H1 (cell line): ENCODE measurements at regions not wholly inside any gene's neighbourhood (a gene's known extent, or its start where the extent isn't known, plus 50 kb on each side); places are given as distances from the start of the nearest gene placed in this dataset.

Source experiments
- CTCF ChIA-PET: fragments of 300-600 bp; sonication (Branson Sonifier 250); formaldehyde crosslinking; loops from one replicate; lab custom pipeline; 2021; ENCODE audit not compliant: partially characterized antibody; lab: Charles Lee
- POLR2A ChIA-PET: fragments of 300-600 bp; sonication (Branson Sonifier 250); formaldehyde crosslinking; loops from one replicate; lab custom pipeline; 2021; ENCODE audit warnings: inconsistent platforms; ENCODE audit not compliant: partially characterized antibody; lab: Charles Lee
- DNase-seq, 2 experiments: peaks; one replicate each; pipeline versions ENCODE4 v3.0.0 to v3.0.0-alpha.2; 2010 to 2022; ENCODE audit warnings: low spot score in 2 of 2, low read depth in 1 of 2, mixed read lengths in 1 of 2
- FAIRE-seq: peaks from 2 replicates; lab custom pipeline; 2011; peaks lifted over from hg19 to GRCh38; lab: Jason Lieb, UNC
- H2AFZ ChIP-seq: 2 replicates; pipeline ENCODE4 v1.8.1; 2012; ENCODE audit warnings: low read length, inconsistent platforms
- H2AK5ac ChIP-seq: 2 replicates; pipeline ENCODE4 v1.6.1; 2013; ENCODE audit warnings: low read depth, low read length
- H2BK120ac ChIP-seq: replicated peaks from 2 replicates; pipeline ENCODE3; 2013; ENCODE audit warnings: low read depth, low read length, inconsistent platforms
- H2BK12ac ChIP-seq: 2 replicates; pipeline ENCODE4 v1.6.1; 2013; ENCODE audit warnings: low read depth, low read length
- H2BK15ac ChIP-seq: 2 replicates; pipeline ENCODE4 v1.6.1; 2013; ENCODE audit warnings: low read length
- H2BK20ac ChIP-seq: 2 replicates; pipeline ENCODE4 v1.6.1; 2013; ENCODE audit warnings: low read length
- H2BK5ac ChIP-seq: 2 replicates; pipeline ENCODE4 v1.6.1; 2013; ENCODE audit warnings: low read depth, low read length
- H3K14ac ChIP-seq: 2 replicates; pipeline ENCODE4 v1.6.1; 2013; ENCODE audit warnings: inconsistent platforms; ENCODE audit not compliant: insufficient read length
- H3K18ac ChIP-seq: 2 replicates; pipeline ENCODE4 v1.6.1; 2013; ENCODE audit warnings: low read length; ENCODE audit errors: extremely low read depth
- H3K23ac ChIP-seq: 2 replicates; pipeline ENCODE4 v1.6.1; 2013; ENCODE audit warnings: inconsistent platforms; ENCODE audit not compliant: insufficient read length
- H3K23me2 ChIP-seq: 2 replicates; pipeline ENCODE4 v1.6.1; 2013; ENCODE audit warnings: low read depth, low read length
- H3K27ac ChIP-seq: 2 replicates; pipeline ENCODE4 v1.6.1; 2011; ENCODE audit warnings: low read depth, low read length, inconsistent platforms
- H3K27me3 ChIP-seq, 4 experiments: replicated peaks in 1 of 4; 1 replicate in 1 of 4; 2 replicates in 3 of 4; pipeline versions ENCODE4 v1.6.1 to v1.8.1; 2011 to 2013; ENCODE audit warnings: low read length in 3 of 4, mild to moderate bottlenecking in 3 of 4, inconsistent platforms in 2 of 4, mixed read lengths in 2 of 4, moderate library complexity in 1 of 4; ENCODE audit not compliant: control insufficient read depth in 3 of 4, insufficient read depth in 3 of 4; ENCODE audit errors: extremely low read depth in 1 of 4
- H3K36me3 ChIP-seq, 4 experiments: 2 replicates each; pipeline versions ENCODE4 v1.6.1 to v1.8.1; 2011 to 2013; ENCODE audit warnings: mild to moderate bottlenecking in 4 of 4, low read length in 3 of 4, moderate library complexity in 2 of 4, control low read depth in 1 of 4, inconsistent platforms in 1 of 4; ENCODE audit not compliant: insufficient read depth in 4 of 4, control insufficient read depth in 2 of 4
- H3K4ac ChIP-seq: replicated peaks from 2 replicates; pipeline ENCODE3; 2013; ENCODE audit warnings: low read length, low read depth, mixed read lengths, inconsistent platforms; ENCODE audit not compliant: insufficient read length
- H3K4me1 ChIP-seq, 4 experiments: replicated peaks in 1 of 4; 1 replicate in 1 of 4; 2 replicates in 3 of 4; pipeline versions ENCODE4 v1.6.1 to v1.8.1; 2011 to 2013; ENCODE audit warnings: low read length in 3 of 4, inconsistent platforms in 2 of 4, mixed read lengths in 1 of 4; ENCODE audit not compliant: insufficient read depth in 4 of 4, control insufficient read depth in 3 of 4
- H3K4me2 ChIP-seq, 2 experiments: 2 replicates each; pipeline versions ENCODE4 v1.6.1 to v1.8.1; 2011 to 2013; ENCODE audit warnings: low read depth in 2 of 2, low read length in 2 of 2, control low read depth in 1 of 2, inconsistent platforms in 1 of 2, mild to moderate bottlenecking in 1 of 2; ENCODE audit not compliant: insufficient read depth in 1 of 2
- H3K4me3 ChIP-seq, 4 experiments: fragments of 200-600, 300-600 bp in 1 of 4; sonication (generic), shearing (Covaris generic), sonication (Bioruptor Twin) in 1 of 4; 2 replicates each; pipeline versions ENCODE4 v1.5.1 to v1.8.1; 2011 to 2016; ENCODE audit warnings: low read length in 4 of 4, low read depth in 3 of 4, control low read depth in 2 of 4, inconsistent platforms in 2 of 4, mild to moderate bottlenecking in 2 of 4, mixed read lengths in 1 of 4, moderate library complexity in 1 of 4; ENCODE audit not compliant: insufficient read depth in 2 of 4; ENCODE audit errors: extremely low read depth in 1 of 4
- H3K56ac ChIP-seq: replicated peaks from 2 replicates; pipeline ENCODE3; 2013; ENCODE audit warnings: low read depth, mild to moderate bottlenecking, mixed read lengths, low read length, inconsistent platforms; ENCODE audit not compliant: insufficient read length
- H3K79me1 ChIP-seq: 2 replicates; pipeline ENCODE4 v1.6.1; 2013; ENCODE audit warnings: low read depth, low read length, control low read depth
- H3K79me2 ChIP-seq, 2 experiments: 2 replicates each; pipeline versions ENCODE4 v1.6.1 to v1.8.1; 2012 to 2013; ENCODE audit warnings: low read length in 2 of 2, mild to moderate bottlenecking in 2 of 2, inconsistent platforms in 1 of 2; ENCODE audit not compliant: insufficient read depth in 2 of 2, control insufficient read depth in 1 of 2
- H3K9ac ChIP-seq, 4 experiments: replicated peaks in 1 of 4; 1 replicate in 1 of 4; 2 replicates in 3 of 4; pipeline versions ENCODE4 v1.6.1 to v1.8.1; 2011 to 2013; ENCODE audit warnings: low read depth in 3 of 4, low read length in 3 of 4, control low read depth in 2 of 4, mild to moderate bottlenecking in 2 of 4, moderate library complexity in 2 of 4, inconsistent platforms in 1 of 4; ENCODE audit errors: extremely low read depth in 1 of 4
- H3K9me3 ChIP-seq, 2 experiments: 2 replicates each; pipeline versions ENCODE4 v1.6.1 to v1.8.1; 2012 to 2013; ENCODE audit warnings: mild to moderate bottlenecking in 2 of 2, moderate library complexity in 2 of 2, control low read depth in 1 of 2, inconsistent platforms in 1 of 2, low read depth in 1 of 2, low read length in 1 of 2, mixed read lengths in 1 of 2; ENCODE audit not compliant: insufficient read depth in 2 of 2
- H4K20me1 ChIP-seq, 2 experiments: replicated peaks in 1 of 2; 2 replicates each; pipeline versions ENCODE3 to v1.8.1; 2011 to 2013; ENCODE audit warnings: inconsistent platforms in 2 of 2, low read length in 2 of 2, mild to moderate bottlenecking in 1 of 2; ENCODE audit not compliant: insufficient read depth in 2 of 2, control insufficient read depth in 1 of 2
- H4K5ac ChIP-seq: 2 replicates; pipeline ENCODE4 v1.6.1; 2013; ENCODE audit warnings: low read length, low read depth, mixed read lengths, inconsistent platforms; ENCODE audit not compliant: insufficient read length
- H4K8ac ChIP-seq: 2 replicates; pipeline ENCODE4 v1.8.0; 2013; ENCODE audit warnings: mild to moderate bottlenecking, moderate library complexity, low read length, inconsistent platforms; ENCODE audit not compliant: insufficient read depth; ENCODE audit errors: extremely low read depth
- H4K91ac ChIP-seq: replicated peaks from 2 replicates; pipeline ENCODE3; 2013; ENCODE audit warnings: low read length, mixed read lengths, inconsistent platforms; ENCODE audit not compliant: insufficient read length
- ATF2 ChIP-seq: IDR thresholded peaks from 2 replicates; pipeline ENCODE4 v1.6.1; 2012; ENCODE audit warnings: low read length, inconsistent platforms
- BRCA1 ChIP-seq: IDR thresholded peaks from 2 replicates; pipeline ENCODE4 v1.6.1; 2012; ENCODE audit warnings: low read depth, low read length, improper control_type of control experiment
- CREB1 ChIP-seq: IDR thresholded peaks from 2 replicates; pipeline ENCODE4 v1.6.1; 2012; ENCODE audit warnings: inconsistent platforms
- FOSL1 ChIP-seq: IDR thresholded peaks from 2 replicates; pipeline ENCODE4 v1.6.1; 2011; ENCODE audit warnings: mild to moderate bottlenecking, low read depth, low read length, moderate library complexity; ENCODE audit not compliant: insufficient read depth
- GTF2F1 ChIP-seq: IDR thresholded peaks from 2 replicates; pipeline ENCODE4 v1.6.1; 2012; ENCODE audit warnings: low read depth, low read length, improper control_type of control experiment, borderline replicate concordance
- JUN ChIP-seq: IDR thresholded peaks from 2 replicates; pipeline ENCODE4 v1.6.1; 2011; ENCODE audit warnings: low read depth, mild to moderate bottlenecking, improper control_type of control experiment, low read length
- NRF1 ChIP-seq: IDR thresholded peaks from 2 replicates; pipeline ENCODE4 v1.6.1; 2011; ENCODE audit warnings: mild to moderate bottlenecking, low read depth, low read length, improper control_type of control experiment
- POU5F1 ChIP-seq: IDR thresholded peaks from 2 replicates; pipeline ENCODE4 v1.6.1; 2011; ENCODE audit warnings: low read depth, mild to moderate bottlenecking, low read length, moderate library complexity
- RNF2 ChIP-seq: fragments of 200-900, 300-1000 bp; sonication (generic); IDR thresholded peaks from 2 replicates; pipeline ENCODE4 v1.7.1; 2016; ENCODE audit warnings: borderline replicate concordance, low read depth, mild to moderate bottlenecking, antibody characterized with exemption, low read length; ENCODE audit not compliant: poor library complexity, severe bottlenecking; ENCODE audit errors: missing control alignments
- RXRA ChIP-seq: IDR thresholded peaks from 2 replicates; pipeline ENCODE4 v1.6.1; 2011; ENCODE audit warnings: low read depth, mild to moderate bottlenecking, low read length, moderate library complexity; ENCODE audit not compliant: insufficient read depth
- SIX5 ChIP-seq: IDR thresholded peaks from 2 replicates; pipeline ENCODE4 v1.6.1; 2011; ENCODE audit warnings: mild to moderate bottlenecking, low read depth, low read length
- SP1 ChIP-seq: IDR thresholded peaks from 2 replicates; pipeline ENCODE4 v1.6.1; 2011; ENCODE audit warnings: low read depth, low read length
- TAF1 ChIP-seq: IDR thresholded peaks from 2 replicates; pipeline ENCODE4 v1.6.1; 2011; ENCODE audit warnings: mild to moderate bottlenecking, low read depth, low read length
- YY1 ChIP-seq: IDR thresholded peaks from 2 replicates; pipeline ENCODE4 v1.6.1; 2011; ENCODE audit warnings: low read depth, mild to moderate bottlenecking, low read length
- WGBS, 2 experiments: shearing (Covaris generic) in 1 of 2; methylation state at CpG; one replicate each; pipeline versions ENCODE4 v1.1.6 to v1.1.7; 2013 to 2015; ENCODE audit warnings: low lambda C conversion rate in 2 of 2, mixed read lengths in 2 of 2, inconsistent platforms in 1 of 2, low coverage in 1 of 2, missing lambda C conversion rate in 1 of 2; ENCODE audit not compliant: insufficient replicate concordance in 2 of 2, insufficient coverage in 1 of 2, insufficient read length in 1 of 2; ENCODE audit errors: extremely low coverage in 1 of 2, missing lambda C conversion rate in 1 of 2; 5-methylcytosine and 5-hydroxymethylcytosine counted together

- Histone ChIP-seq H2BK15ac (no peak overlapping the region), H3K27ac (no peak overlapping the region), H3K79me1 (no peaks in the 10 kb centered on the region), H3K4me2 (no peak overlapping the region), H3K23me2 (no peaks in the 10 kb centered on the region), H4K8ac (no peak overlapping the region), H3K4ac (no peak overlapping the region), H3K9me3 (no peaks in the 10 kb centered on the region), H3K23ac (no peak overlapping the region), H2BK12ac (no peak overlapping the region), H3K56ac (no peak overlapping the region), H2BK120ac (no peak overlapping the region), H2AK5ac (no peak overlapping the region), H4K91ac (no peak overlapping the region), H3K14ac (no peak overlapping the region), H3K27me3 (peaks cover 0 to 2% (median 0%) of the 10 kb centered on the region in 4 experiments; a peak in 1 of 7 replicates), H3K79me2 (no peaks in the 10 kb centered on the region), H2AFZ (no peak overlapping the region), H3K36me3 (no peaks in the 10 kb centered on the region), H3K9ac (no peak overlapping the region), H3K4me1 (no peaks in the 10 kb centered on the region), H3K4me3 (no peak overlapping the region), H3K18ac (no peak overlapping the region), H4K5ac (no peak overlapping the region), H4K20me1 (no peaks in the 10 kb centered on the region), H2BK20ac (no peak overlapping the region), H2BK5ac (no peak overlapping the region)
- 89% methylated on average over 2 of the region's 2 CpGs; no CpG with 5 or more reads in 1 of the 2 experiments for WGBS, 2 experiments
- ChIA-PET CTCF (no interaction called here), POLR2A (interaction anchor here (0.7 to 1.6 kb wide), 3 partner anchors 14 to 141 kb away, joined by 3 to 5 read pairs (median 4); partner anchors contain the start of gene MED13L)
- DNase-seq (no peak), FAIRE-seq (no peak)
- TF ChIP-seq NRF1 (no peak), BRCA1 (no peak), RNF2 (no peak), TAF1 (no peak), CREB1 (no peak), SP1 (no peak), POU5F1 (no peak), ATF2 (no peak), GTF2F1 (no peak), FOSL1 (no peak), SIX5 (no peak), RXRA (no peak), YY1 (no peak), JUN (no peak)
Measured at GRCh38 chr12:116365114-116365513, 87.6 kb upstream of the MED13L start.
